CD14-positive monocyte (primary cell): ENCODE measurements at regions not wholly inside any gene's neighbourhood (a gene's known extent, or its start where the extent isn't known, plus 50 kb on each side); places are given as distances from the start of the nearest gene placed in this dataset.

Experiments used
- DNase-seq, 3 donors: peaks; one replicate each; pipeline ENCODE4 v3.0.0-alpha.2; 2011 to 2022
- H2AFZ ChIP-seq: 2 replicates; pipeline ENCODE4 v1.6.0; 2012; ENCODE audit warnings: mild to moderate bottlenecking, low read depth, low read length, inconsistent platforms; ENCODE audit not compliant: insufficient read depth, poor library complexity, severe bottlenecking
- H3K27ac ChIP-seq, 2 donors: 1 replicate in 1 of 2; 2 replicates in 1 of 2; pipeline ENCODE4 v1.5.1; 2012 to 2013; ENCODE audit warnings: low read length in 2 of 2, control low read depth in 1 of 2, inconsistent platforms in 1 of 2, low read depth in 1 of 2, mild to moderate bottlenecking in 1 of 2
- H3K27me3 ChIP-seq, 2 donors: one replicate each; pipeline versions ENCODE4 v1.6.0 to v1.6.1; 2011 to 2013; ENCODE audit warnings: low read length in 2 of 2; ENCODE audit not compliant: control insufficient read depth in 2 of 2, insufficient read depth in 2 of 2
- H3K36me3 ChIP-seq, 2 donors: replicated peaks in 1 of 2; 1 replicate in 1 of 2; 2 replicates in 1 of 2; pipeline versions ENCODE4 v1.5.1 to v1.6.1; 2012 to 2013; ENCODE audit warnings: low read length in 2 of 2, control low read depth in 1 of 2, inconsistent platforms in 1 of 2, mild to moderate bottlenecking in 1 of 2; ENCODE audit not compliant: insufficient read depth in 2 of 2, control insufficient read depth in 1 of 2
- H3K4me1 ChIP-seq, 2 donors: 1 replicate in 1 of 2; 2 replicates in 1 of 2; pipeline versions ENCODE4 v1.5.1 to v1.6.1; 2012 to 2013; ENCODE audit warnings: low read length in 2 of 2, control low read depth in 1 of 2, inconsistent platforms in 1 of 2, mild to moderate bottlenecking in 1 of 2, moderate library complexity in 1 of 2; ENCODE audit not compliant: insufficient read depth in 2 of 2, control insufficient read depth in 1 of 2
- H3K4me2 ChIP-seq: replicated peaks from 2 replicates; pipeline ENCODE3; 2012; ENCODE audit warnings: low read length, moderate library complexity, mild to moderate bottlenecking; ENCODE audit not compliant: poor library complexity, severe bottlenecking; ENCODE audit errors: extremely low read depth
- H3K4me3 ChIP-seq, 3 experiments: fragments of 200-600 bp in 1 of 3; sonication (generic) in 1 of 3; replicated peaks in 1 of 3; 1 replicate in 2 of 3; 2 replicates in 1 of 3; pipeline ENCODE4 v1.5.1; 2011 to 2013; ENCODE audit warnings: low read length in 3 of 3, mild to moderate bottlenecking in 3 of 3, control low read depth in 2 of 3, low read depth in 2 of 3, inconsistent platforms in 1 of 3, moderate library complexity in 1 of 3
- H3K79me2 ChIP-seq: 2 replicates; pipeline ENCODE4 v1.6.0; 2012; ENCODE audit warnings: mild to moderate bottlenecking, control low read depth, inconsistent platforms, low read length, moderate library complexity; ENCODE audit not compliant: insufficient read depth
- H3K9ac ChIP-seq: 2 replicates; pipeline ENCODE4 v1.6.0; 2017; ENCODE audit warnings: low read length, mild to moderate bottlenecking; ENCODE audit not compliant: insufficient read depth, poor library complexity, severe bottlenecking
- H3K9me3 ChIP-seq, 2 donors: replicated peaks in 1 of 2; 1 replicate in 1 of 2; 2 replicates in 1 of 2; pipeline versions ENCODE4 v1.5.1 to v1.6.1; 2012 to 2013; ENCODE audit warnings: low read length in 2 of 2, control low read depth in 1 of 2; ENCODE audit not compliant: control insufficient read depth in 1 of 2, insufficient read depth in 1 of 2
- H4K20me1 ChIP-seq: 2 replicates; pipeline ENCODE4 v1.6.0; 2012; ENCODE audit warnings: mild to moderate bottlenecking, low read length, control low read depth, moderate library complexity; ENCODE audit not compliant: insufficient read depth
- H3K27ac Mint-ChIP-seq, 7 donors: one replicate each; pipeline ENCODE4 v1.8.0; 2020; ENCODE audit warnings: mild to moderate bottlenecking in 7 of 7, mixed read lengths in 7 of 7, moderate library complexity in 6 of 7, inconsistent platforms in 2 of 7
- H3K27me3 Mint-ChIP-seq, 3 donors: one replicate each; pipeline ENCODE4 v1.8.0; 2021 to 2022; ENCODE audit warnings: low read depth in 3 of 3, mild to moderate bottlenecking in 3 of 3, mixed read lengths in 3 of 3, moderate library complexity in 3 of 3, inconsistent platforms in 1 of 3
- H3K36me3 Mint-ChIP-seq, 2 donors: one replicate each; pipeline ENCODE4 v1.8.0; 2020; ENCODE audit warnings: mixed read lengths in 2 of 2, inconsistent platforms in 1 of 2, mild to moderate bottlenecking in 1 of 2
- H3K4me1 Mint-ChIP-seq: one replicate; pipeline ENCODE4 v1.8.0; 2020; ENCODE audit warnings: mild to moderate bottlenecking, mixed read lengths
- H3K4me3 Mint-ChIP-seq, 2 donors: one replicate each; pipeline ENCODE4 v1.8.0; 2020; ENCODE audit warnings: mild to moderate bottlenecking in 2 of 2, mixed read lengths in 2 of 2, moderate library complexity in 1 of 2
- H3K9me3 Mint-ChIP-seq, 7 donors: one replicate each; pipeline ENCODE4 v1.8.0; 2020 to 2022; ENCODE audit warnings: mixed read lengths in 7 of 7, mild to moderate bottlenecking in 6 of 7, moderate library complexity in 6 of 7, inconsistent platforms in 2 of 7
- intact Hi-C, 2 donors: fragments of 100-400 bp; cut with micrococcal nuclease; formaldehyde crosslinking; loops; one replicate each; pipeline versions ENCODE4 v1.15.0 to v1.15.1; 2023
- TF ChIP-seq, protein P1 (sequence below): fragments of 200-600 bp; IDR thresholded peaks from one replicate; pipeline ENCODE4 v1.8.0; 2022; ENCODE audit warnings: antibody characterized with exemption, mild to moderate bottlenecking

DNA sequence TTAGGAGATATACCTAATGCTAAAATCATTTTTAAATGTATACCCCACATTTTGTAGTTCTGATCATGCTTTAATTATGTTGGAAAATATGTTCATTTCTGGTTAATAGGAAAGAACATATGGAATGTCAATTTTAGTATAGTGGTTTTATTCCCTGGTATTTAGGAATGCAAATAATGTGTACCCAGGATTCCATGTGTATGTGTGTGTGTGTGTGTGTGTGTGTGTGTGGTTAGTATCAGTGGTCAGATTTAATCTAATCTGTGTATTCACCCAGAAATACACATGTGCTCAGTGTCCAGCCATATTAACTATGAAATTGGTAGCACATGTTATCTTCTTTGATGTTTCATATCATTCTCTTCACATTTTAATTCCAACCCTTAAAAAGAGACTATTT lies 233.5 kb upstream of the DCBLD2 start:
- Histone ChIP-seq H4K20me1 (no peaks in the 10 kb centered on the region), H3K27me3 (no peaks in the 10 kb centered on the region), H3K4me3 (no peak overlapping the region), H3K27ac (no peak overlapping the region), H3K4me1 (no peaks in the 10 kb centered on the region), H3K9me3 (no peaks in the 10 kb centered on the region), H3K4me2 (no peak overlapping the region), H2AFZ (no peak overlapping the region), H3K9ac (no peak overlapping the region), H3K36me3 (no peaks in the 10 kb centered on the region), H3K79me2 (no peaks in the 10 kb centered on the region)
- Mint-ChIP-seq H3K27ac (no peak overlapping the region), H3K4me1 (no peaks in the 10 kb centered on the region), H3K27me3 (no peaks in the 10 kb centered on the region), H3K4me3 (no peak overlapping the region), H3K36me3 (no peaks in the 10 kb centered on the region), H3K9me3 (peaks cover 0 to 8% (median 3%) of the 10 kb centered on the region in 7 donors)
- no peak for DNase-seq
- TF ChIP-seq, protein P1, sequence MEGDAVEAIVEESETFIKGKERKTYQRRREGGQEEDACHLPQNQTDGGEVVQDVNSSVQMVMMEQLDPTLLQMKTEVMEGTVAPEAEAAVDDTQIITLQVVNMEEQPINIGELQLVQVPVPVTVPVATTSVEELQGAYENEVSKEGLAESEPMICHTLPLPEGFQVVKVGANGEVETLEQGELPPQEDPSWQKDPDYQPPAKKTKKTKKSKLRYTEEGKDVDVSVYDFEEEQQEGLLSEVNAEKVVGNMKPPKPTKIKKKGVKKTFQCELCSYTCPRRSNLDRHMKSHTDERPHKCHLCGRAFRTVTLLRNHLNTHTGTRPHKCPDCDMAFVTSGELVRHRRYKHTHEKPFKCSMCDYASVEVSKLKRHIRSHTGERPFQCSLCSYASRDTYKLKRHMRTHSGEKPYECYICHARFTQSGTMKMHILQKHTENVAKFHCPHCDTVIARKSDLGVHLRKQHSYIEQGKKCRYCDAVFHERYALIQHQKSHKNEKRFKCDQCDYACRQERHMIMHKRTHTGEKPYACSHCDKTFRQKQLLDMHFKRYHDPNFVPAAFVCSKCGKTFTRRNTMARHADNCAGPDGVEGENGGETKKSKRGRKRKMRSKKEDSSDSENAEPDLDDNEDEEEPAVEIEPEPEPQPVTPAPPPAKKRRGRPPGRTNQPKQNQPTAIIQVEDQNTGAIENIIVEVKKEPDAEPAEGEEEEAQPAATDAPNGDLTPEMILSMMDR: no peak
- intact Hi-C loops: no loop called here

DNA sequence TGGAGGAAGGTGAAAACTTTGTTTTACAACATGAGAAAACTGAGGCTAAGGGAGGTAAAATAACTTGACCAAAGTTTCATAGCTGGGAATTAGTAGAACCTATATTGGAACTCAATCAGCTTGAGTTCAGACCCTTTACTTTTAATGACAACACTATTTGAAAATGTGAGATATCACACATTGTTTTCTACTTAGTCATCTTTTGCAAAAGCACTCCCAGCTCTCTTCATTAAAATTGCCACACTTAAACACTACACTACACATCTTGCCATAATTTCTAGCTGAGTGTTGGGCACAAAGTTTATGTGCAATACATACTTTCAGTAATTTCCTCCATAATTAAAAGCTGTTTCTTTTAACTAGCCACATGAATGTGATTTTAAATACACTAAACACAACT lies 230.4 kb upstream of the DCBLD2 start:
- peaks cover 0 to 2% (median 0%) of the 10 kb centered on the region in 3 donors for H3K27me3 Mint-ChIP-seq
- H3K36me3 Mint-ChIP-seq: no peaks in the 10 kb centered on the region
- no peak for DNase-seq
- H3K9ac ChIP-seq: no peak overlapping the region
- no peaks in the 10 kb centered on the region for H4K20me1 ChIP-seq
- H3K4me3 Mint-ChIP-seq: no peak overlapping the region
- no peaks in the 10 kb centered on the region for H3K79me2 ChIP-seq
- no peaks in the 10 kb centered on the region for H3K27me3 ChIP-seq
- intact Hi-C loops: no loop called here
- no peaks in the 10 kb centered on the region for H3K4me1 Mint-ChIP-seq
- H3K9me3 Mint-ChIP-seq: peaks cover 0 to 3% (median 0%) of the 10 kb centered on the region in 7 donors
- TF ChIP-seq, protein P1: no peak
- H3K4me3 ChIP-seq: no peak overlapping the region
- no peak overlapping the region for H2AFZ ChIP-seq
- no peak overlapping the region for H3K27ac ChIP-seq
- no peak overlapping the region for H3K27ac Mint-ChIP-seq
- no peaks in the 10 kb centered on the region for H3K4me1 ChIP-seq
- no peaks in the 10 kb centered on the region for H3K36me3 ChIP-seq
- H3K9me3 ChIP-seq: no peaks in the 10 kb centered on the region
- no peak overlapping the region for H3K4me2 ChIP-seq
